HG03108 (cell line): ENCODE measurements at regions not wholly inside any gene's neighbourhood (a gene's known extent, or its start where the extent isn't known, plus 50 kb on each side); places are given as distances from the start of the nearest gene placed in this dataset.

Experiments
- ATAC-seq: cut with Tn5 transposase; IDR thresholded peaks from one replicate; pipeline ENCODE4 v1.9.1; 2021; ENCODE audit warnings: moderate library complexity; ENCODE audit not compliant: unreplicated experiment

DNA sequence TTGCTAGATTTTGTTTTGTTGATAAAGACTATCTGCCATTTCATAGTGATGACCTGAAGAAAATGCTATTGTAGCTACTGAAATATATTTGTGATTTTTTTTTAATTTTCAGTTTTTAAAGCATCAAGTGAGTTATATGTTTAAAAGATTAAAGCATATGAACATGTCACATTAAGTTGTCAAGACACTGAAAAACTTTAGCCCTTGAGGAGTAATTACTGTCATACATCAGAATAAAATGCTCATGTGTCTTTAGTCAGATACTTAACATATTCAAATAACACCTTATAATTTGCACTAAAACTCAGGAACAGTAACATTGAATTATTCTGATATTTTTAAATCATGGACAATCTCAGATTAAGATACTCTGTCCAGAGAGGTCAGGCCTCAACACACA, 108.1 kb upstream of the ATXN7L3B start:
- no peak for ATAC-seq

DNA sequence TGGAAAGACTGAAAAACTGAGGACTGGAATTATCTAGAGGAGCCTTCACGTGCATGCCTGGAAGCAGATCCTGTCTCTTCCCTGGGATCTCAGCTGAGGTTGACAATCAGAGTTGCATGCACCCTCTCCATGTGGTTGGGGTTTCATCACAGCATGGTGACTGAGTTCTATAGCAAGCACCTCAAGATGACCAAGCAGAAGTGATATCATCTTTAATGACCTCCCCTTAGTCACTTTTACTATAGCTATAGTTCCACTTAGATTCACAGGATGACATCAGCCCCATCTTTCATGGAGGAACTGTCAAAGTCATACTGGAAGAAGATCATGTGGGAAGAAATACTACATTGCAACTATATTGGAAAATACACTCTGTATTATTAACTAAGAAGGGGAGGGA, 105.8 kb upstream of the ATXN7L3B start:
- ATAC-seq, result no peak

DNA sequence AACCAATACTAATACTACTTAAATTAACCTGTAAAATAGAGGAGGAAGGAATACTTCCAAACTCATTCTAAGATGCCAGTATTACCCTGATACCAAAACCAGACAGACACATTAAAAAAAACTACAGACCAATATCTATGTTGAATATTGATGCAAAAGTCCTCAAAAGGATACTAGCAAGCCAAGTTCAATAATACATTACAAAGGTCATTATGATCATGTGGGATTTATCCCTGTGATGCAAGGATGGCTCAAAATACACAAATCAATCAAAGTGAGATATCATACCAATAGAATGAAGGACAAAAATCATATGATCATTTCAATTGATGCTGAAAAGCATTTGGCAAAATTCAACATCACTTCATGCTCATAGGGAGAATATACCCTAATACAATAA, 97.2 kb upstream of the ATXN7L3B start:
- ATAC-seq, result no peak

DNA sequence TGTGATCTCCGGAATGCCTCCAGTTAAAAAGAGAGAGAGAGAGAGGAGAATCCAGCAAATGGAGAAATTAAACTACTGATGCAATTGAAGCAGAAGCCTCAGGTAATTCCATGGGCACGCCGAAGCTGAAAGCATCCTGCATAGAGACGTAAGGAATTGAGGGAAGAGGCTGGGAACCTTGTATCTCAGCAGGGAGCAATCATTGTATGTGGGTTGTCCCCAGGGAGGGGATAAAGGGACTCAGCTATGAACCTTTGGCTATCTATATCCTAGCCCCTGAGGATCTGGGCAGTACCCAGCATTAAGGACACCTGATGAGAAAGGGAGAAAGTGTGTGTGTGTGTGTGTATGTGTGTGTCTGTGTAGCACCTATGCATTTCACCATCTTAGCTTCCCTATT, 95.8 kb upstream of the ATXN7L3B start:
- ATAC-seq, result no peak

DNA sequence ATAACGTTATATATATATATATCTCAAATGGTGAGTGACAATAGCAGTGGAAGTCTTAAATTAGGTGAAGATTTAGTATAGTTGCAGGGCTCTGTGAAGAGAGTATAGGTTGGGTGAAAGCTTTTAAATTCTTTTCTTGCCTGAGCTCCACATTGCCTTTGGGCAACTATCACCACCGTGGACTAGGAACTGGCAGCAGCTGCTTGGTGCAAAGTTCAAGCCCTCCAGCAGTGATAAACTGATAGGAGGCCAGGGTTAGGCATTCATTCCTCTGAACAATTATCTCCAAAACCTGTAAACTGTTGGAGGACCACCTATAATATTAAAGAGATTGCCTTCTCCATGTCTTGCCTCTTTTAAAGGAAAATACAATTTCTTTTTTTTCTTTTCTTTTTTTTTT, 91.2 kb upstream of the ATXN7L3B start:
- no peak for ATAC-seq

DNA sequence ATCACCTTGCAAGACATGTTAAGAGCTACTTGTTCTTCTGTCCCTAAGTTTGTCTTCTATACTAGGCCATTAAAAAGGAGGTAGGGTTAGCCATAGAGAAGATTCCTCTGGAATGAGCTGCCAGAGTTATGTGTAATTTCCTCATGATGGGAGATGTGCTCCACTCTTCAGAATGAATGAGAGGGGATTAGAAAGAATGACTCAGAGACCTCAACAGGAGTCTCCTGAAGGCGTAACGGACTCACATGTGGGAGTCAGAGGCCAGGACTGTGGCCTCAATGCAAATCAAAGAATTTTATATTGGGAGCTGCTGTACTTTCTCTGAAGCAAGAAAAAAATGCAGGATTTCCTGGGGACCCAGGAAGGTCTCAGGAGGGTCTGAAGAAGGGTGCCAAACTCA, 87.8 kb upstream of the ATXN7L3B start:
- ATAC-seq, result no peak

DNA sequence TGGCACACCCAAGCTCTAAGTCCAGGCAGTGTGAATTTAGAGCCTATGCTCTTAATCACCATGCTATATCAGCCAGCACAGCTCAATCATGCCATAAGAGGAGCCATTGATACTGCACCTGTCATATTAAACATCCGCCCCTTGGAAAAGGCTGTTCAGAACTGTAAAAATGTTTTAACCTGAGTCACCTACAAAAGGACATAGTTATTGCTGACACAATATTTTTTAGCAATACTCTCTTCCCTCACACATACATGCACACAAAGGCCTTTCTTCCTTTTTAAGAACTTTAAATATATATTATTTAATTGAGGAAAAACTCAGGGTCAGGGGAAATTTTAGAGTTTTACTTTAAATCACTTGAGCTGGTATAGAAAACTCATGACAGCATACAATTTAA, 83.5 kb upstream of the ATXN7L3B start:
- ATAC-seq, result no peak

DNA sequence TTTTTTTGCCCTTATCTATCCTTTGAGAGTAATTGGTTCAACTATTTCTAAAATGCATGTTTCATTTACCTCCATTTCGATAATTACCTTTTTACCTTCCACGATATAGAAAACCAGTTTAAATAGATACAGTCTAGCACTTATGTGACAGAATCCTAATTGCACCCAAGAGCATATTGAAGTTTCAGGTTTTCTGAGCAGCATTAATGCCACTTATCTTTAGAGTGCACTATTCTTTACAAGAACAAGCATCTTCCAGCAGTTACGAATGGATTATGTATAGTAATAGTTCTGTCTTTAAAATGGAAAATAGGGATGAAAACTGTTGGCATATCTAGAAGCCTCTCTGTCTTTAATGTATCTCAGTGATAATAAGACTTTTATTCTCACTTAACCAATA, 82.2 kb upstream of the ATXN7L3B start:
- no peak for ATAC-seq

DNA sequence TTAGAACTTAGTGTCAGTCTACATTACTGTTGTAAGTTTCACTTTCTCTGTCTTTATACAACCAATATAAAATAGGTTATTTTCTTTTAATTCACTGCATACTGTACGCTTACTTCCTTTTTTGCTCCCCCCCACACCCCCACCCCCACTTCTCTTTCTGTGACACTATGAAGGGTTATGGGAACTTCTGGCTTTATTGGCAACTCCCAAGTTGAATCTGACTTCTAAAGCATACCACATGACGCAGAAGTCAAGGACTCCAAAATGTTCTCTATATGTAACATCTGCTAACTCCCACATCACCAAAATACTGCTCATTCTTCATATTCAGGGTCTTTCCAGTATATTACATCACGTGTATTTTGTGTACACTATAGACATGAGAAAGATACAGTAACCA, 81.2 kb upstream of the ATXN7L3B start:
- no peak for ATAC-seq

DNA sequence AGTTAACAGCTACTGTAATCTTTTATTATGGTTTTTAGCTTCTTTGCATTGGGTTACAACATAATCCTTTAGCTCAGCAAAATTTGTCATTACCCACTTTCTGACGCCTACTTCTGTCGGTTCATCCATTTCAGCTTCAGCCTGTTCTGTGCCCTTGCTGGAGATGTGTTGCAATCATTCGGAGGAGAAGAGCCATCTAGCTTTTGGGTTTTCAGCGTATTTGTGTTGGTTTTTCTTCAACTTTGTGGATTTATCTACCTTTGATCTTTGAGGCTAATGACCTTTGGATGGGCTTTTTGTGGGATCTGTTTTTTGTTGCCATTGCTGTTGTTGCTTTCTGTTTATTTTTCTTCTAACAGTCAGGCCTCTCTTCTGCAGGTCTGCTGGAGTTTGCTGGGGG, 69.2 kb upstream of the ATXN7L3B start:
- ATAC-seq, result no peak

DNA sequence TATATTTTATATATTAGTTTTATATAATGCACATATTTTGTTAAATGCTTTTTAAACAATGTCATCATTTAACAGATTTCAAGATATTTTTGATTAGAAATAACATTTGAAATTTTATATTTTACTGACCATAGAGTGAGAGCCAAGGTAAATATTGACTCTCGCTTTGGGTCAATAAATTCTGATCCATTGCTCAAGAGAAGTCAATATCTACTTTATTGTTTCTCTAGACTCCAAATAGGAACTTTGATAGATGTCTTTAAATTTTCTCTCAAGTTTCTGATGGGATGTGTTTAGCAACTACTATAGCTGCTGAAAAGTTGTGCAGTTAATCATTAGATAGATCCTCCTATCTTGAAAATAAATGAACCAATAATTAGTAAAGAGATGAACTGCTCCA, 61.4 kb upstream of the ATXN7L3B start:
- ATAC-seq, result no peak

DNA sequence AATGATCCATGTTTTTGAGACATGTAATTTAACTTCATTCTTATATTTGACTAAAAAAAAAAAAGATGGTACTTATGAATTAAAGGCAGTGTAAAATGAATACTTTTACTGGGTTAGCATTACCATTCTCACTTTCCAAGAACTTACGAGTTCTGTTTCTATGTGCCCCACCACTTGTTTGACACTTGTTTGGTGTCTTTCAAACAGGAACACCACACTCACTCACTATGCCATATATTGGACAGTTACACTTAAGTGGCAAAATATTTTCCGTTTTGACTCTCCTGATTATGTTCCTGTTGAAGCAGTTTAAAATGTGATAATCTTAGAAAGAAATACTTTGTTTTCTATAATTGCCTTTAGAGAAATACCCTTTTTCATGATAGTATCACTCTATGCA, 56.6 kb upstream of the ATXN7L3B start:
- no peak for ATAC-seq

DNA sequence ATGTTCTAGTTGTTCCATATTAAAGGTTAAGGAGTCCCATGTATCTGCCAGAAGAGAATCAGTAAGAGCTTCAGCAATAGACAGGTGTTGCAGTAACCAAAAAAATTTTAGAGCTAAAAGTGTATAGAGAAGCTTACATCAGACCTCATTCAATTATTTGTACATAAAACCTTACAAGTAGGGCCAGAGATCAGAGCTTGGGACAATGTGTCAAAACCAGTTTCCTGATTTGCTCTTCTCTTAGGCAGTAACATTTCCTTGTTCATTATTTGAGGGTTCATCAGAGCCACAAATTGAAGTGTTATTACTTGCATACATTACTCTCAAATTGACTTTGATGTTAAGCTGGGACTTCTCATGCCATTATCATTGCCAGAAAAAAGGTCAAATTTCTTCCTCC, 55.5 kb upstream of the ATXN7L3B start:
- no peak for ATAC-seq

DNA sequence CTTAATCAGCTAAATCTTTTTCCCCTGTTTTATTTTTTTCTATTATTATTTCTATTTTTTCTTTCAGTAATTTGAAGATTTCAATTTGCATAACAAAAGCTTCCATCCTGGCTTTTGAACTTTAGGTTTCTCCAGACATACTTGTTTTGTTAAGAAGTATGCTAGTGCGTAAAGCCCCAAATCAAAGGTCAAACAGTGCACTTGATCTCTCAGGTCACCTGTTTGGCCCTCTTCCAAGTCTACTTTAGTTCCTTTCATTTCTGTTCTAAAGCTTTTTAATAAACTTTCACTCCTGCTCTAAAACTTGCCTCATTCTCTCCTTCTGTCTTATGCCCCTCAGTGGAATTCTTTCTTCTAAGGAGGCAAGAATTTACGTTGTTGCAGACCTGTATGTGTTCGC, 54.6 kb upstream of the ATXN7L3B start:
- ATAC-seq, result no peak
